ENCODE measurements at regions not wholly inside any gene's neighbourhood (a gene's known extent, or its start where the extent isn't known, plus 50 kb on each side); places are given as distances from the start of the nearest gene placed in this dataset.
A peak's percentile ranks its signal among the peaks of the same experiment; 100 is the strongest.

GRCh38 chr3:153590051-153590450, 428.0 kb downstream of the RAP2B start:
- DNase-seq (ENCODE audit: low read depth in 1 of 2, low spot score in 1 of 2) (no peak), ATAC-seq (no peak), FAIRE-seq (no peak)
- H3K9me3 ChIP-seq, result no peaks in the 10 kb centered on the region
- H3K4me3 ChIP-seq, result no peak overlapping the region
- WGBS (ENCODE audit: missing lambda C conversion rate), result 9% methylated on average over 2 of the region's 2 CpGs
- no peak overlapping the region for H3K4me2 ChIP-seq
- ChIA-PET POLR2A (no interaction called here), CTCF (no interaction called here)
- TF ChIP-seq FOSB (CRISPR knock-in tag; IDR thresholded peaks at IDR 0.05), result no peak
- no peak for TF ChIP-seq POLR2A (IDR thresholded peaks at IDR 0.05; ENCODE audit: low read length)
- no peak for TF ChIP-seq REST (IDR thresholded peaks at IDR 0.05)
- no peak for TF ChIP-seq HOXB5 (CRISPR knock-in tag; IDR thresholded peaks at IDR 0.05)
- no peak for TF ChIP-seq NR3C1 (IDR thresholded peaks at IDR 0.05)
- TF ChIP-seq CBX8 (IDR thresholded peaks at IDR 0.05), result no peak
- TF ChIP-seq ZC3H11A (IDR thresholded peaks at IDR 0.05), result no peak
- no peaks in the 10 kb centered on the region for H3K4me1 ChIP-seq
- no peak overlapping the region for H3K27ac ChIP-seq

- WGBS (ENCODE audit: missing lambda C conversion rate), result 46% methylated on average over 1 of the region's 1 CpG
- no peak for FAIRE-seq
These were observed 429.7 kb downstream of the RAP2B start for GRCh38 chr3:153591561-153592245.

GRCh38 chr3:153595186-153595815, 433.3 kb downstream of the RAP2B start:
- CTCF ChIA-PET, result interaction anchor here (0.6 to 2.3 kb wide), 15 partner anchors 9 to 620 kb away, joined by 3 to 7 read pairs (median 4); no protein-coding TSS in a partner anchor
- Histone ChIP-seq H3K4me2 (no peak overlapping the region), H3K4me1 (no peaks in the 10 kb centered on the region), H3K4me3 (no peak overlapping the region), H3K27ac (no peak overlapping the region), H3K9me3 (no peaks in the 10 kb centered on the region; the same call in 2 of the 3 replicates)
- DNase-seq (ENCODE audit: low read depth in 1 of 2, low spot score in 1 of 2) (peak; percentile 6 to 33), ATAC-seq (peak; percentile 95), FAIRE-seq (no peak)
- POLR2A ChIA-PET, result no interaction called here
- TF ChIP-seq NR3C1 (IDR thresholded peaks at IDR 0.05) (no peak), MYC (IDR thresholded peaks at IDR 0.05; ENCODE audit: borderline replicate concordance, low read length) (no peak), ZC3H11A (IDR thresholded peaks at IDR 0.05) (no peak), SMC3 (IDR thresholded peaks at IDR 0.05) (peak; percentile 66), TFCP2L1 (CRISPR knock-in tag; IDR thresholded peaks at IDR 0.05) (no peak), RAD21 (conservative IDR thresholded peaks at IDR 0.05 in 1 of 2, IDR thresholded peaks at IDR 0.05 in 1 of 2) (peak; percentile 74), KDM1A (IDR thresholded peaks at IDR 0.05; ENCODE audit: low read depth) (no peak), CTCF (IDR thresholded peaks at IDR 0.05) (peak; percentile 58), HES2 (IDR thresholded peaks at IDR 0.05) (no peak), ZFP36 (IDR thresholded peaks at IDR 0.05; ENCODE audit: borderline replicate concordance, partially characterized antibody) (no peak), TP53 (CRISPR knock-in tag; IDR thresholded peaks at IDR 0.05) (no peak), BHLHE40 (IDR thresholded peaks at IDR 0.05; ENCODE audit: low read depth, low read length) (no peak), FOSL2 (IDR thresholded peaks at IDR 0.05) (no peak), FOSL2 (CRISPR knock-in tag; IDR thresholded peaks at IDR 0.05) (no peak), CEBPB (IDR thresholded peaks at IDR 0.05) (no peak), CBX2 (IDR thresholded peaks at IDR 0.05; ENCODE audit: borderline replicate concordance, low read depth) (no peak), ESRRA (IDR thresholded peaks at IDR 0.05; ENCODE audit: borderline replicate concordance, low read length) (no peak), ZNF302 (CRISPR knock-in tag; IDR thresholded peaks at IDR 0.05) (no peak), RCOR1 (IDR thresholded peaks at IDR 0.05; ENCODE audit: low read depth, low read length) (no peak), HEYL (CRISPR knock-in tag; IDR thresholded peaks at IDR 0.05) (no peak), ZSCAN20 (CRISPR knock-in tag; IDR thresholded peaks at IDR 0.05) (no peak), NFE2L2 (conservative IDR thresholded peaks at IDR 0.05; ENCODE audit: low read length) (no peak), HOXB13 (CRISPR knock-in tag; IDR thresholded peaks at IDR 0.05; ENCODE audit: low read depth) (no peak)

More at GRCh38 chr3:153591561-153592245, 429.7 kb downstream of the RAP2B start:
- no peak overlapping the region for H3K4me3 ChIP-seq
- no peak for DNase-seq (ENCODE audit: low read depth in 1 of 2, low spot score in 1 of 2)
- no peak for ATAC-seq
- ChIA-PET CTCF (interaction anchor here (1.1 to 1.4 kb wide), 3 partner anchors 11 to 566 kb away, joined by 3 read pairs; no protein-coding TSS in a partner anchor), POLR2A (no interaction called here)
- H3K27ac ChIP-seq, result no peak overlapping the region
- no peak overlapping the region for H3K4me2 ChIP-seq
- H3K4me1 ChIP-seq, result no peaks in the 10 kb centered on the region
- no peaks in the 10 kb centered on the region for H3K9me3 ChIP-seq
- TF ChIP-seq NR3C1 (IDR thresholded peaks at IDR 0.05), result no peak
- no peak for TF ChIP-seq BHLHE40 (IDR thresholded peaks at IDR 0.05; ENCODE audit: low read depth, low read length)
- TF ChIP-seq ESRRA (IDR thresholded peaks at IDR 0.05; ENCODE audit: borderline replicate concordance, low read length), result no peak

Data from A549 (cell line).